Common myeloid progenitor, CD34-positive (primary cell): ENCODE measurements at regions not wholly inside any gene's neighbourhood (a gene's known extent, or its start where the extent isn't known, plus 50 kb on each side); places are given as distances from the start of the nearest gene placed in this dataset.
A peak's percentile ranks its signal among the peaks of the same experiment; 100 is the strongest.

ENCODE experiments used
- CTCF ChIA-PET: fragments of 350-600 bp; sonication (Branson Sonifier 250); formaldehyde crosslinking; loops from one replicate; lab custom pipeline; 2021; ENCODE audit warnings: antibody characterized with exemption; lab: Charles Lee
- POLR2A ChIA-PET: fragments of 350-600 bp; sonication (Branson Sonifier 250); formaldehyde crosslinking; loops from one replicate; lab custom pipeline; 2021; ENCODE audit warnings: antibody characterized with exemption; lab: Charles Lee
- DNase-seq, 3 donors: peaks; one replicate each; pipeline versions ENCODE4 v3.0.0 to v3.0.0-alpha.2; 2013
- H3K27ac ChIP-seq, 2 experiments: 1 replicate in 1 of 2; 2 replicates in 1 of 2; pipeline ENCODE4 v1.7.0; 2013; ENCODE audit warnings: inconsistent platforms in 2 of 2, low read length in 2 of 2, mild to moderate bottlenecking in 2 of 2, low read depth in 1 of 2, moderate library complexity in 1 of 2; ENCODE audit not compliant: severe bottlenecking in 2 of 2, insufficient read depth in 1 of 2, poor library complexity in 1 of 2
- H3K27me3 ChIP-seq, 5 experiments: replicated peaks in 2 of 5; 1 replicate in 3 of 5; 2 replicates in 2 of 5; pipeline versions ENCODE4 v1.6.1 to v1.7.0; 2013; ENCODE audit warnings: low read length in 4 of 5, mild to moderate bottlenecking in 2 of 5, moderate library complexity in 2 of 5, inconsistent platforms in 1 of 5; ENCODE audit not compliant: insufficient read depth in 5 of 5, control insufficient read depth in 4 of 5
- H3K36me3 ChIP-seq, 4 experiments: 1 replicate in 2 of 4; 2 replicates in 2 of 4; pipeline versions ENCODE4 v1.6.1 to v1.7.0; 2013; ENCODE audit warnings: low read length in 3 of 4, control low read depth in 1 of 4, mild to moderate bottlenecking in 1 of 4; ENCODE audit not compliant: control insufficient read depth in 4 of 4, insufficient read depth in 4 of 4
- H3K4me1 ChIP-seq, 4 experiments: 1 replicate in 3 of 4; 2 replicates in 1 of 4; pipeline versions ENCODE4 v1.6.1 to v1.7.1; 2013; ENCODE audit warnings: low read length in 3 of 4, mild to moderate bottlenecking in 3 of 4, control low read depth in 1 of 4, inconsistent platforms in 1 of 4, moderate library complexity in 1 of 4; ENCODE audit not compliant: control insufficient read depth in 4 of 4, insufficient read depth in 4 of 4; ENCODE audit errors: control extremely low read depth in 1 of 4
- H3K4me3 ChIP-seq, 7 experiments: 1 replicate in 4 of 7; 2 replicates in 3 of 7; pipeline versions ENCODE4 v1.5.1 to v1.7.0; 2013; ENCODE audit warnings: mild to moderate bottlenecking in 7 of 7, low read length in 6 of 7, moderate library complexity in 6 of 7, inconsistent platforms in 2 of 7, low read depth in 2 of 7, control low read depth in 1 of 7; ENCODE audit not compliant: insufficient read depth in 4 of 7, control insufficient read depth in 1 of 7; ENCODE audit errors: extremely low read depth in 1 of 7
- H3K9me3 ChIP-seq, 5 experiments: 1 replicate in 4 of 5; 2 replicates in 1 of 5; pipeline versions ENCODE4 v1.6.1 to v1.7.1; 2013; ENCODE audit warnings: low read length in 4 of 5, mild to moderate bottlenecking in 2 of 5, inconsistent platforms in 1 of 5, low read depth in 1 of 5, moderate library complexity in 1 of 5; ENCODE audit not compliant: control insufficient read depth in 4 of 5, insufficient read depth in 2 of 5; ENCODE audit errors: control extremely low read depth in 1 of 5
- WGBS: methylation state at CpG from one replicate; pipeline ENCODE4 v1.1.5; 2013; ENCODE audit not compliant: insufficient coverage; 5-methylcytosine and 5-hydroxymethylcytosine counted together

DNA sequence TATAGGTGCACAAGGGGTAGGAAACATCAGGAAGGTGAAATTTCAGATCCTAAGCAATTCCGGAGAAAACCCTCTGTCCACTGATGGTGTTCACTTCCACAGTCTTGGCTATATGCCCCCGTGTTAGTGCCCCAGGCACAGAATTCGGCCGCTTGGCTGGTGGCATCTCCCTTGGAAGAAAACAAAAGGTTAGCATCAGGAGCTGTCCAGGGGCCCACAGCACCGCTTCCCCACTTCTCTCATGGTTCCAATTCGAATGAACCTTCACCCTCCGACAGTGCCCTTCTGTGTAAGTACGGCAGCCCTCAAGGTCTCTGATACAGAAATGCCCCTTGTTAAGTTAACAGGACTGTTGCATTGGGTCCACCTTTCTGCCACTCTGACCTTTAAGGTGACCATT lies 409.0 kb downstream of the GADD45G start:
- CTCF ChIA-PET: no interaction called here

GRCh38 chr9:90014421-90014820 lies 409.6 kb downstream of the GADD45G start:
- ChIA-PET CTCF (interaction anchor here (1.2 kb wide), 1 partner anchor 78 kb away, joined by 3 read pairs; no protein-coding TSS in a partner anchor), POLR2A (no interaction called here)
- H3K27ac ChIP-seq: no peak overlapping the region
- no peaks in the 10 kb centered on the region for H3K27me3 ChIP-seq
- no peaks in the 10 kb centered on the region for H3K9me3 ChIP-seq
- 96% methylated on average over 7 of the region's 9 CpGs for WGBS
- no peaks in the 10 kb centered on the region for H3K36me3 ChIP-seq
- H3K4me3 ChIP-seq: no peak overlapping the region
- DNase-seq: no peak
- peaks cover 4 to 23% (median 17%) of the 10 kb centered on the region in 4 experiments for H3K4me1 ChIP-seq

More for the DNA sequence above, 409.0 kb downstream of the GADD45G start:
- Histone ChIP-seq H3K4me3 (no peak overlapping the region), H3K27ac (no peak overlapping the region), H3K27me3 (no peaks in the 10 kb centered on the region), H3K4me1 (peaks cover 10 to 27% (median 20%) of the 10 kb centered on the region in 4 experiments), H3K9me3 (no peaks in the 10 kb centered on the region), H3K36me3 (no peaks in the 10 kb centered on the region)
- WGBS: 100% methylated on average over 8 of the region's 8 CpGs
- POLR2A ChIA-PET: no interaction called here
- no peak for DNase-seq

GRCh38 chr9:90016272-90016671 lies 411.5 kb downstream of the GADD45G start:
- ChIA-PET CTCF (interaction anchor here (1.1 kb wide), 1 partner anchor 10 kb away, joined by 3 read pairs; no protein-coding TSS in a partner anchor), POLR2A (no interaction called here)
- Histone ChIP-seq H3K36me3 (no peaks in the 10 kb centered on the region), H3K4me1 (peaks cover 0 to 16% (median 12%) of the 10 kb centered on the region in 4 experiments), H3K27me3 (no peaks in the 10 kb centered on the region), H3K27ac (no peak overlapping the region), H3K9me3 (no peaks in the 10 kb centered on the region), H3K4me3 (no peak overlapping the region)
- DNase-seq: no peak
- no CpG with 5 or more reads among the region's 1 CpG for WGBS

GRCh38 chr9:90017679-90018078 lies 412.9 kb downstream of the GADD45G start:
- CTCF ChIA-PET: interaction anchor here (1.2 kb wide), 1 partner anchor 15 kb away, joined by 3 read pairs; no protein-coding TSS in a partner anchor

DNA sequence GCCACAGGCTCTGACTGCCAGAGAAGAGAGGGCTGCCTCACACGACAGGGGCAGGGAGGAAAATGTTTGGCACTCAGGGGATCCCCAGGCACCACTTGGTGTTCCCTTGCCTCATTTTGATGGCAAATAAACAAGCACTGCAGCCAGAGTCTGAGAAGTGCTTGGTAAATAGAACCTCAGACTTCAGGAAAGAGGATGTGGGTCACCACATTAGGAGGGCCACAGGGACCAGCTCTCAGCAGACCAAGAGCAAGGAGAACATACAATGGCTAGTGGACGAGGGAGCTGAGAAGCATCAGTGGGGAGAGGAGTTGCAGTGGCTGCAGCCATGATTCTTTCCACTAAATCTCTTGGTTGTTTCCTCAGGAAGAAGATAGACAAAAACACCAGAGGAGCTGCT lies 413.9 kb downstream of the GADD45G start:
- ChIA-PET POLR2A (no interaction called here), CTCF (interaction anchor here (0.8 to 1.6 kb wide), 4 partner anchors 14 to 417 kb away, joined by 3 to 5 read pairs (median 3); no protein-coding TSS in a partner anchor)
- no peaks in the 10 kb centered on the region for H3K36me3 ChIP-seq
- no peaks in the 10 kb centered on the region for H3K27me3 ChIP-seq
- peaks cover under 1 to 11% (median 10%) of the 10 kb centered on the region in 4 experiments for H3K4me1 ChIP-seq
- no peak overlapping the region for H3K4me3 ChIP-seq
- WGBS: 7% methylated on average over 2 of the region's 2 CpGs
- no peaks in the 10 kb centered on the region for H3K9me3 ChIP-seq
- peak in 2 of 3 donors; percentile 40 to 44 for DNase-seq
- no peak overlapping the region for H3K27ac ChIP-seq

More at GRCh38 chr9:90017679-90018078, 412.9 kb downstream of the GADD45G start:
- H3K4me1 ChIP-seq: peaks cover 0 to 16% (median 12%) of the 10 kb centered on the region in 4 experiments
- H3K9me3 ChIP-seq: no peaks in the 10 kb centered on the region
- H3K27me3 ChIP-seq: no peaks in the 10 kb centered on the region
- no peak overlapping the region for H3K27ac ChIP-seq
- no peak overlapping the region for H3K4me3 ChIP-seq
- no peak for DNase-seq
- 90% methylated on average over 5 of the region's 7 CpGs for WGBS
- POLR2A ChIA-PET: no interaction called here
- H3K36me3 ChIP-seq: no peaks in the 10 kb centered on the region

DNA sequence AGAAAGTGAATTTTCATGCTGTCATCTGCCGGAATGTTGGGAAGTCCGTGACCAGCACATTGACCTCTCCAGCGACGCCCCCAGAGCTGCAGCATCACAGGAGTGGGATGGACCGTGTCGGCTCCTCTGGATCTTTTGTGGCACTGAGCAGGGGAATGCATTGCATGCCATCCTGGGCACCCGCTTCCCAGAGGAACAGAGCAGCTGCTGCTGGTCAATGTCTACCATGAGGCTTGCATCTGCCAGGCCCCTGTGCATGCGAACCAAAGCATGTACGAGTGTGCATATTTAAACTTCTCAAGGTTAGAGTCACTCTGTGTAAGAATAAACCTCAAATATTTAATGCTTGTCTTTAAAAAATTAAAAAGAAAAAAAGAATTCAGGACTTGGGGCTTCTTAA lies 414.8 kb downstream of the GADD45G start:
- ChIA-PET POLR2A (no interaction called here), CTCF (interaction anchor here (0.8 to 1.6 kb wide), 3 partner anchors 11 to 19 kb away, joined by 3 to 5 read pairs (median 3); no protein-coding TSS in a partner anchor)
- no peaks in the 10 kb centered on the region for H3K36me3 ChIP-seq
- peaks cover 2 to 14% (median 10%) of the 10 kb centered on the region in 4 experiments for H3K4me1 ChIP-seq
- no peaks in the 10 kb centered on the region for H3K9me3 ChIP-seq
- WGBS: 96% methylated on average over 8 of the region's 9 CpGs
- no peaks in the 10 kb centered on the region for H3K27me3 ChIP-seq
- no peak for DNase-seq
- H3K4me3 ChIP-seq: no peak overlapping the region
- H3K27ac ChIP-seq: no peak overlapping the region

DNA sequence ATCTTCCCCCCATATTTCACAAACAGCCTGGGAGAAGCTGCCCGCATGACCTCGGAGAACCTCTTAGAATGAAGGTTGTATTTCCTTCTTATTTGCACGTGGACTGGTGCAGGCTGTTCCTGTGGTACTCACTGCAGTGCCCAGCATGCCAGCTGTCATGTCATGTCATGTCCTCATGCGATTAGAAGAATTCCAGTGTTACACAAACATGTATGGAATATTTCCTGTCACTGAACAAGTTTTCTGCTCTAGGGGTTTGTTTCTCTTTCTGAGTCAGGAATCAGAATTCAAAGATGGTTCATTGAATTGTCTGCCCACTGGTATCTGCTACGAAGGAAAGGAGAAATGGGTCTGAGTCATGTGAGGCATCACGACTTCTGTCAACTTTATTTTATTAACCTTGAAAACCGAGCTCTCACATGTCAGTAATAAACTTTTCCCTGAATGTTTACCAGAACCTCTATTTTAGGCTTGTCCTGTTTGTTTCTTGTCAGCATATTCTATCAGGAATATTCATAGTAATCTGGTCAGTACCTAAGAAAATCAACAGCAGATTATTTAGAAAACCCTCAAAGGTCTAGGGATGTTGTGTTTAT lies 415.6 kb downstream of the GADD45G start:
- ChIA-PET CTCF (interaction anchor here (1.0 kb wide), 1 partner anchor 11 kb away, joined by 3 read pairs; no protein-coding TSS in a partner anchor), POLR2A (no interaction called here)
- DNase-seq: no peak
- 55% methylated on average over 6 of the region's 7 CpGs for WGBS
- H3K4me1 ChIP-seq: peaks cover 2 to 14% (median 10%) of the 10 kb centered on the region in 4 experiments
- no peak overlapping the region for H3K27ac ChIP-seq
- no peaks in the 10 kb centered on the region for H3K36me3 ChIP-seq
- no peaks in the 10 kb centered on the region for H3K27me3 ChIP-seq
- H3K9me3 ChIP-seq: no peaks in the 10 kb centered on the region
- no peak overlapping the region for H3K4me3 ChIP-seq
